Erythroblast (primary cell): ENCODE measurements at regions not wholly inside any gene's neighbourhood (a gene's known extent, or its start where the extent isn't known, plus 50 kb on each side); places are given as distances from the start of the nearest gene placed in this dataset.

Experiments
- DNase-seq, 2 experiments: peaks; one replicate each; lab custom pipeline; 2025; lab: John Stamatoyannopoulos, UW
- GATA1 ChIP-seq: IDR thresholded peaks from 2 replicates; pipeline ENCODE4 v1.6.1; 2011; ENCODE audit warnings: low read depth, mild to moderate bottlenecking, control low read depth, low read length, moderate library complexity
- POLR2A ChIP-seq: IDR thresholded peaks from 2 replicates; pipeline ENCODE4 v1.6.1; 2011; ENCODE audit warnings: mild to moderate bottlenecking, low read length

DNA sequence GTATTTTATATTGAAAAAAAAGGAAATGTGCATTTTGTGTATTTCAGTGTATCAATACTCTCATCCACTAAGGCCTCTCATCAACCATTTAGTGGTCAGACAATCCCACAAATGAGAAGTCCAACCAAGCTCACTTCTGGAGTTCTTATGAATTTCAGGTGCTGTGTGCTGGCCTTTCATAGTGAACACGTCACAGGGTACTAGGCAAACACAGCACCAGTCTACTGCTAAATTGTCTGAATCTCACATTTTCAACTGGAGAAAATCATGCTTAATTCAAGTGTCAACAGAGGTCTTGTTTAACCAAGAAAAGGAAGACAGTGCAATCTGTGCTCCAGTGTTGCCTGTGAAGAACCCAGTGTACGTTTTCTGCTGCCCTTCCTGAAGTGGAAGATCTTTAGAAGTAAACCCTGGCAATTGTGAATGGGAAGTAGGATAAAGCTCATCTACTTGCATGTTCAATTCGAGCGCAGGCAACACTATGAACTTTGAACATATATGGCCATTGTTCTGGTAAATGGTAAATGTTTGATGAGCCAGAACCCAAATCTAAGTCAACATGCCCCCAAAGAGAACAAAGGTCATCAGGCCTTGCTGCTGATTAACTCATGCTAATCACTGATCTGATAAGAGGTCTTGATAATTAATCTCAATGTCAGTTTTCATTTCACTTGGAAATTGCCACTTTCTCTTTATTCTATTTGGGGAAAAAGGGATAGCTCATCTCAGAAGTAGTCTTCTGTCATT is 439.2 kb upstream of the SOX9 start:
- DNase-seq: no peak
- TF ChIP-seq GATA1 (no peak), POLR2A (no peak)

DNA sequence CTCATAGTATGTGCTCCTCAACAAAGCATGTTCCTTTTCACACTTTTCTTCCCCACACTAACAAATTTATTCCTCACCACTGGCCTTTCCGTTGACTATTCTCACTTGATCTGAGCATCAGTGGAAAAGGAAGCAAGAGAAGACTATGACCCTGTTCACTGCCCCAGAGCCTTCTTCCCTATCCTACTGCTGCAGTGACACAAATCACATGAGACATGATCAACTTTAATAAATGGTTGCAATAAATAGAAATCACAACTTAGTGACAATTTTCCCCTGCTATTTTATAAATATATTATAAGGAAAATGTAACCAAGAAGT is 438.7 kb upstream of the SOX9 start:
- TF ChIP-seq GATA1 (no peak), POLR2A (no peak)
- DNase-seq: no peak

DNA sequence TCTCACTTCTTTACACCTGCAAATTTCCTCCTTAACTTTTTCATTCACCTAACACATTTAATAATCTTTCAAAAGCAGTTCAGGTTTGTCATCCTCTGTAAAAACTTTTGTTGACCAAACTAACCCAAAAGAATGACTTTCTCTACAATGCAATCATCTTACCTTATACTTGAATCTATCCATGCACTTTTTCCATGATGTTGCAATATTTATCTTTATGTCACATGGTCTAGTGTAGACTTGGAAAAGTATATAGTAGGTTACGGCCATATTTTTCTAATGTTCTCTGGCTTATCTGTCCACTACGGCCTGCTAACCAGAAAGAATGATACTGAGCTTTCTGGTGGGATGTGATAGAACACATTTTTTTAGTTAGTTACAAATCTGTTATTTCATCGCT is 431.0 kb upstream of the SOX9 start:
- DNase-seq: no peak
- no peak for TF ChIP-seq GATA1
- no peak for TF ChIP-seq POLR2A

DNA sequence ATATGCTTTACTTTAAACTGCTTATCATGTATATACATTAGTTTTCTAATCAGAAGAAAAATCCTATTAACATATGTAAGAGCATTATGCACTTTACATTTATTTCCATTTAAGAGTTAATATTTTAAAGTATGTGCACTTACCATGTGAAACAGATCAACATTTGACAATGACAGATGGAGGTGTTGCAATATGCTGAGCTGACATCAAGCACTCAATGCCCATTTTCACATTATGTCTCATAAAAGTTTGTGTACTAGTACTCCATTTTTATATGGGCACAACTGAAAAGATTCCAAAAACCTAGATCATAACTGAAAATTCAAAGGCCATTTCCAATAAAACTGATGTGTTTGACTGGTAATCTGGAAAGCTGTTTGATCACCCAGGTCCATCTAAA is 420.9 kb upstream of the SOX9 start:
- no peak for TF ChIP-seq GATA1
- TF ChIP-seq POLR2A: no peak
- DNase-seq: no peak

DNA sequence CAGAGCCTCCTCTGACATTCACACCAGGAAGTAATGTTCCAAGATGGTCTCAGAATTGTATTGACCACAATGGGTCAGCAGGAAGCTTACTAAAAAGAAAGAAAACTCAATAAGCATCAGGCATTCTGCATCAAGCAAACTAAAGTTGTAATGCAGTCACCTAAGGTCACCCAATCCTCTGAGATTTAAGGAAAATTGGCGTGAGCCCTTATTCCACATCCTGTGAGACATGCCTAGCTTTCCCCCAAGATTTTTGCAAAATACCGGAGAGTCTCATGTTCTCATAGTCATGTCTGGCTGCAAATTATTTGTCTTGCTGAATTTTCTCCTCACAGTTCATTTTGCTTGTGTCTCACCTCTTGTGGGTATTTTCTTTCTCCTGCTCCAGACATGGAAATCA is 417.1 kb upstream of the SOX9 start:
- no peak for DNase-seq
- no peak for TF ChIP-seq POLR2A
- no peak for TF ChIP-seq GATA1

DNA sequence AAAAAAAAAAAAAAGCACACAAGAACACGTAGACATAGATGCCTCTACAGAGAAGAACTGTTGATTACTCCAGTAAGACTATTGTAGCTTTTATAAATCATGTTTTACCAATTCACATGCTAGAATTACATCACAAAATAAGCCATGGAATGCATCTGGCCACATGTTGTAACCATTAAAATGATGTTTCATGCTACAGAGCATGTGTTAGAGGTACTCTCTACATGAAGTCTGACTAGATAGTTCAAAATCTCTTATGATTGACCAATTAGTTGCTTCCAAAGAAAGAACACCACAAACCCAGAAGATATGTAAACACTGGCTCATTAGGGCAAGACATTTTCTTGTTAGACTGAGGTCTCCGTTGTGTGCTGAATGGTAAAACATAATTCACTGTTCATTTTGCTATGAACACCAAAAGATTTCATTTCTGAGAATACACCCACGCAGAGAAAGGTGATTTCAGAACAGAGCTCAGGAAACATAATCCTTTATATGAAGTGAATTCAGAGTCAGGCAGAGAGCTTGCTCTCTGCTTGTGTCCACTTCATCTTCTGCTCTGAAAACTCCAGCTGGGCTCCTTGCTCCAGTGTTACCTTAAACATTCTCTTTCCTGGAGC is 411.4 kb upstream of the SOX9 start:
- TF ChIP-seq POLR2A: no peak
- TF ChIP-seq GATA1: no peak
- DNase-seq: no peak

DNA sequence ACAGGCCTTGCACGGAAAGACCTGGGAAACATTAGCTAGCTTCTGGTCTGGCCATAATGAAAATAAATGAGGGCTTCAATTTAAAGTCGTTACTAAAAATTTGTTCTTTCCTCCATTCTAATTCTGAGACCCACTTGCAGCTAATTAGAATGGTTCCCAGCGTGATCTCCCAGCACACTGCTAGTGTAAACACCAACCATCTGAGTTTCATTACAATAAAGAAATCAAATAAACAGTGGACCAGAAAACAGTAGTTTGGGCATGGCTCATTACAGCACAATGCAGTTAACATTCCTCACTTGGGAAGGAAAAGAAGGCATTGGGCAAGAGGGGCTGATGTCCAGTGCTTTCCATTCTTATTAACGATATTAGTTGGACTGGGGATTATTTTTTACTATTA is 410.9 kb upstream of the SOX9 start:
- DNase-seq: no peak
- no peak for TF ChIP-seq GATA1
- TF ChIP-seq POLR2A: no peak

DNA sequence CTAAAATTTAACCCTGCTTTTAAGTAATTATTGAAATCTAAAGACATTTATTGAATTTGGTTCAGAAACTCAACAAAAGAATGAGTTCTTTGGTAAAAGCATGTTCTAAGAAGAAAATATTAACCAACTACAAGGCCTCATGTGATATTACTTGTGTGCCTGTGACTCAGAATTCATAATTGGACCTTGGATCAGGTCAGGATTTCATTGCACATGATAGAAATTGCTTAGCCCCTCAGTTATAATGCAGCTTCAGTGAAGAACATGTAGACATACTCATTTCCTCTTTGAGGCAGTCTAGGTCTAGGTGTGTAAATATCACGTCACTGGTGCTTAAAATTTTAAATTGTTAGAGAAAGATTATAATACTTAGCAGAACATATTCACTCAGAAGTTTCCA is 410.0 kb upstream of the SOX9 start:
- no peak for DNase-seq
- TF ChIP-seq POLR2A: no peak
- no peak for TF ChIP-seq GATA1

DNA sequence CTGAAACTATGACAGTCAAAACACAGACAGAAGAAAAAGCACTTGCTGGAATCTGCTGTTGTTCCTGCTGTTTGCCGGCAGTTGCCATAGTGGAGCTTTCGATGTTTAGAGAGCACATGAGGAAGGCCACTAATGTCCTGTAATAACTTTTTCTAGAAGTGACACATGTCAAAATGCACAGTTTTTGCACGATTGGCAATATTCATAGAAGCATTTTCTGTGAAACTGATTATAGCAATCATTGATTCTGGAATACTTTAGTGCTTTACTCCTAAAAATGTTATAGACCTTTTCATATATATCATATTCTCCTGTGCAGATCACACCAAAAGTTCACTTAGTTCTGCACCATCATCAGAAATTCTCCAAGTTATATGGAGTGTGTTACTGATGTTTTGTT is 407.0 kb upstream of the SOX9 start:
- DNase-seq: no peak
- TF ChIP-seq POLR2A (no peak), GATA1 (no peak)

DNA sequence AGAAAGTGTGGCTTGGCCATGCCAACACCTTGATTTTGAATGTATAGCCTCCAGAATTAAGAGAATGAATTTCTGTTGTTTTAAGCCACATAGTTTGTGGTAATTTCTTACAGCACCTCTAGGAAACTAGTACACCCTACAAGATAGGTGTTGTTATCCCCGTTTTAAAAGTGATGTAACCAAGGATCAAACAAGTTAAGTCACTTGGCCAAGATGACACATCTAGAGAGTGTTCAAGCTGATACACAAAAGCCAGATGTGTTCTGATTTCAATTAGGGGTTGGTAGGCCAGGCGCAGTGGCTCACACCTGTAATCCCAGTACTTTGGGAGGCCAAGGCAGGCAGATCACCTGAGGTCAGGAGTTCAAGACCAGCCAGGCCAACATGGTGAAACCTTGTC is 396.5 kb upstream of the SOX9 start:
- no peak for TF ChIP-seq GATA1
- no peak for TF ChIP-seq POLR2A
- no peak for DNase-seq

DNA sequence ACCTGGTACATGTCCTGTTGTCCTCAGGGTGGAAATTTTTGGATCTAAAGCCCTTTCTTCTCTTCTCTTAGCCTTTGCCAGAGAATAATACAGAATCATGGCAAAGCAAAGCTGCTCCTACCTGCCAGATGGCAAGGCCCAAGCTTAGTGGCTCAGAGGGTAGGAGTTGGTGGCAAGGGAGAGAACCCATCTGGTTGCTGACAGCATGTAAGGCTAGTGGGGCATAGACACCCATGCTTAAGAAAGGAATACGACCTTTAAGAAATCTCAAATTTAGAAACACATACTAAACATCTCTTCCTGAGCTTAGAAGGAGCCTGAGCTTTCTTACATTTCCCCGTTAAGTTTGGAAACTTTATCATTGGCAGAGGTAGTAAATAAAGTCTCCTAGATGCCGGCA is 395.0 kb upstream of the SOX9 start:
- TF ChIP-seq POLR2A: no peak
- TF ChIP-seq GATA1: no peak
- DNase-seq: no peak

DNA sequence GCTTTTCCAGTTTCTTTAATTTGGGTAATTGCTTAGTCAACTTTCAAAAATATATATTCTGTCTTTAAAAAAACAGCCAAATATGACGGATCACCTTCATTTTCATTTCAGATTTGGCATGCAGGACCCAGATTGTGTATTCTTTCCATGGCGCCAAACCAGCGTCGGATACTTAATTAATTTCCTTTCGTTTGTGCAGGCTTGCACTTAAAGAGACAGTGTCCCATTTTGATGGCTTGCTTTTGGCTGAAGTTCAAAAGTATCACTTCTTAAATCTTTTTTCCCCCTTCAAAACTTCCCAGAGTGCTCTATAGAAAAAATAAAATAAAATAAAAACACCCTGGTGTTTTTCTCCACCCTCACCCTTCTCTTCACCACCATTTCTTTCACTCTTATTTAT is 394.5 kb upstream of the SOX9 start:
- DNase-seq: no peak
- TF ChIP-seq GATA1 (no peak), POLR2A (no peak)

DNA sequence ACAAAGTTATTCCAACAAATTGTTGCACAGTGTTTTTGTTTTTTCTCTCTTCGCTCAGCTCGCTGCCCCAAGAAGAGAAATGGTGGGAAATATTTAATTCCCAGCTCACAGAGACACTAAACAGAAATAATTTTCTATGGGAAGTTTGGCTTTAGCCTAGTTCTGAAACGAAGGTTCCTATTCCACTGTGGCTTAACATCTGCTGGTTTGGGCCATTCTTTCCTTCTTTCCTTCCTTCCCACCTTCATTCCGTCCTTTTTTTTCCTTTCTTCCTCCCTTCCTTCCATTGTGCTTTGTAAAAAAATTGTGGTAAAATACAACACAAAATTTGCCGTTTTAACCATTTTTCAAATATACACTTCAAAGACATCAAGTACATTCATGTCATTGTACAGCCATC is 393.5 kb upstream of the SOX9 start:
- TF ChIP-seq POLR2A: no peak
- no peak for TF ChIP-seq GATA1
- DNase-seq: no peak

DNA sequence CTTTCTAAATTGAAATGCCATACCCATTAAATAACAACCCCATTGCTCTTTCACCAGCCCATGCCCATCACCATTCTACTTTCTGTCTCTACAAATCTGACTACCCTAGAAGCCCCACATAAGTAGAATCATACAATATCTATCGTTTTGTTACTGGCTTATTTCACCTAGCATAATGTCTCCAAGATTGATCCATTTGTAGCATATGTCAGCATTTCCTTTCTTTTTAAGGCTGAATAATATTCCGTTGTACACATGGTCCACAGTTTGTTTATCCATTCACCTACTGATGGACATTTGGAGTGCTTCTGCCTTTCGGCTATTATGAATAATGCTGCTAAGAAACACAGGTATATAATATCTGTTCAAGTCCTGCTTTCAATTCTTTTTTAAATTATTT is 393.1 kb upstream of the SOX9 start:
- TF ChIP-seq POLR2A (no peak), GATA1 (no peak)

DNA sequence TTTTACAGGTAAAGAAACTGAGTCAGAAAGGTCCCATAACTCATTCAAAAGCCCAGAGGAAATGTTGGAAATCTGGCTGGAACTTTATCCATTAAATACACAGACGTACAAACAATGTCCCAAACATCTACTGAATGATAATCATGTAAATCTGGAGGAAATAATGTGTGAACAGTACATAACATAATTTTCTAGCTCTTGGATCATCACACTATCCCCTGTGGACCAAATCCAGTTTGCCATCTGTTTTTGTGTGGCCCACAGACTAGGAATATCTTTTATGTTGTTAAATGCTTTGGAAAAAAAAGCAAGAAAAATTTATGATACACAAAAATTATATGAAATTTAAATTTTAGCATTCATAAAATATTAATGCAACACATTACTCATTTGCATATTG is 389.9 kb upstream of the SOX9 start:
- DNase-seq: no peak
- TF ChIP-seq GATA1 (no peak), POLR2A (no peak)

More for the DNA sequence above, 393.1 kb upstream of the SOX9 start:
- no peak for DNase-seq

DNA sequence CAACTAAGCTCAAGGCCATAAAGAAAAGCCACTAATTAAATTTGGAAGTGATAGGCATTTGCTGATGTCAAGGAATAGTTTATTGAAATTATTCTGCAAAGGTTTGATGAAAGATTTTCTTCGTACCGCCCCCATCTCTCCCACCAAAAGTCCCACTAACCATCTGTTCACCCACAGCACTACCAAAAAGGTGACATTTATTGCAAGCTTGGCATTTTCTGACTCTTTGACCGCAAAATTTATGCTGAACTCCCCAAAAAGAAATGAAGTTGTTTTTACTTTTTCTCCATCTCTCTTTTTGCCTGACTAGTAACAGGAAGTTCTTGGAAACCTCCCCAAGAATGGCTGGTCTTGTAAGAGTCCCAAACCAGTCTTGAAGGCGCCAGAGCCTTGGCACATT is 384.9 kb upstream of the SOX9 start:
- DNase-seq: no peak
- TF ChIP-seq GATA1: no peak
- TF ChIP-seq POLR2A: no peak
